Right lobe of liver (tissue), 4 donors: ENCODE measurements at regions not wholly inside any gene's neighbourhood (a gene's known extent, or its start where the extent isn't known, plus 50 kb on each side); places are given as distances from the start of the nearest gene placed in this dataset.

Experiments
- CTCF ChIP-seq, 4 donors: fragments of 200-600 bp in 3 of 4; fragments of 450-650 bp in 1 of 4; IDR thresholded peaks; one replicate each; pipeline versions ENCODE4 v1.5.1 to v1.8.0; 2016 to 2022; ENCODE audit warnings: antibody characterized with exemption in 4 of 4, mild to moderate bottlenecking in 2 of 4
- POLR2A ChIP-seq: fragments of 450-650 bp; IDR thresholded peaks from one replicate; pipeline ENCODE4 v1.6.1; 2017; ENCODE audit warnings: antibody characterized with exemption, mild to moderate bottlenecking
- donor health status: DM: no; HTN: no; CAD: no.
- donor health status: DM: no; HTN: no; CAD: no.
- donor health status: DM: no; HTN: yes; CAD: no.

- TF ChIP-seq CTCF (IDR thresholded peaks at IDR 0.05) (no peak), POLR2A (no peak)
These were observed 243.1 kb downstream of the NFATC2 start for GRCh38 chr20:51299413-51299812.
